ENCODE measurements at regions not wholly inside any gene's neighbourhood (a gene's known extent, or its start where the extent isn't known, plus 50 kb on each side); places are given as distances from the start of the nearest gene placed in this dataset.

GRCh38 chr10:89093728-89094127 lies 103.1 kb downstream of the FAS start:
- DNase-seq, result no peak

DNA sequence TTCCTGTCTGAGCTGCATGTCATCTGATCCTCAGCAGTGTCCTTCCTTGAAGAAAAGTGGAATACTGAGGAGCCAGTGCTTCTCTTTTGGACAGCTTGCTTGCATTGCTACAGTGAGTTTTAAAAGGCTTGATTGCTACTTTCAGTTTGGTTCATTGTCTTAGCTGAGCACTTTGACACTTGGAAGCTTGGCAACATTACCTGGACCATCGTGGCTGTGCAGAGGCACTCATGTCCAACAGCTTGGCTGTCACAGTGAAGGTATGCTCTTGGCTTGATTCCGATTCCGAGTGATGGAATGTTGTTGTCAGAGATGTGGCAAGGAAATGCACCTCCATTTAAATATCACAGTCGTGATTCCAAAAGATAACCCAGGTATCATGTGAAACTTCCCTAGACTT lies 102.4 kb downstream of the FAS start:
- no peak for DNase-seq

DNA sequence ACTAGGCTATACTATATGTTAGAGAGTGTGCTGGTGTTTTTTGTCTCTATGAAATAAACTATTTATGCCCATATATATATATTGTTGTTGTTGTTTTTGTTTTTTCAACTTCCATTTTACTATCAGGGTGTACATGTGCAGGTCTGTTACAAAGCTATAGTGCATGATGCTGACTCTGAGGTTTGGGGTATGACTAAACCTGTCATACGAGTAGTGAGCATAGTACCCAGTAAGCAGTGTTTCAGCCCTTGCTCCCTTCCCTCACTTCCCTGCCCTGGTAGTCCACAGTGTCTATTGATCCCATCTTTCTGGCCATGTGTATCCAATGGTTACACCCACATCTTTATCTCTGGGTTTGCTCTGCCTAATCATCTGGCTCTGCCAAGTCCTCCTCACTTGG lies 101.8 kb downstream of the FAS start:
- DNase-seq, result no peak

GRCh38 chr10:89091496-89091895 lies 100.9 kb downstream of the FAS start:
- DNase-seq, result no peak

DNA sequence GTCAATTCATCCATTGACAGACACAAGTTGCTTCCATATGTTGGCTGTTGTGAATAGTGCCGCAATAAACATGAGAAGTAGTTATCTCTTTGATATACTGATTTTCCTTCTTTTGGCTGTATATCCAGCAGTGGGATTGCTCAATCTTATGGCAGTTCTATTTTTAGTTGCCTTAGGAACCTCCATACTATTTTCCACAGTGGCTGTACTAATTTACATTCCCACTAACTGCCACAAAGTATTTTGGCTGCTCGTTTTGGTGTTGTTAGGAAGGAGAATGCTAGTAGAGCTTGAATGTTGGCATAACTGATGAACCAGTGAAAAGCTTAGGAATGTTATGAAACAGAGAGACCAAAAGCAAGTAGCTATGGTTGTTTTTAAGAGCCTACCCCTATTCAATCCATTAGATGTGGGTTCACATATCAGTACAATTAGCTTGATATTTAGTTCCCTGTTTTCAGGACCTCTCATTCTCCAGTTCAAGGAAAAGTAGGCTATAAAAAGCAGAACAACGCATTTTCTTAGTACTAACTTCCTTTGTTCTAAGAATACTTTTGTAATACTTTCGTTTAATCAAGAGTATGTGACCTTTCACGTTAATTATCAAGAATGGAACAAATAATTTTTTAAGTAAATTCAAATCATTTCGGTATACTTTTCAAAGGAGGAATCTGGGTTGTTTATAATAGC lies 100.3 kb downstream of the FAS start:
- DNase-seq, result no peak

DNA sequence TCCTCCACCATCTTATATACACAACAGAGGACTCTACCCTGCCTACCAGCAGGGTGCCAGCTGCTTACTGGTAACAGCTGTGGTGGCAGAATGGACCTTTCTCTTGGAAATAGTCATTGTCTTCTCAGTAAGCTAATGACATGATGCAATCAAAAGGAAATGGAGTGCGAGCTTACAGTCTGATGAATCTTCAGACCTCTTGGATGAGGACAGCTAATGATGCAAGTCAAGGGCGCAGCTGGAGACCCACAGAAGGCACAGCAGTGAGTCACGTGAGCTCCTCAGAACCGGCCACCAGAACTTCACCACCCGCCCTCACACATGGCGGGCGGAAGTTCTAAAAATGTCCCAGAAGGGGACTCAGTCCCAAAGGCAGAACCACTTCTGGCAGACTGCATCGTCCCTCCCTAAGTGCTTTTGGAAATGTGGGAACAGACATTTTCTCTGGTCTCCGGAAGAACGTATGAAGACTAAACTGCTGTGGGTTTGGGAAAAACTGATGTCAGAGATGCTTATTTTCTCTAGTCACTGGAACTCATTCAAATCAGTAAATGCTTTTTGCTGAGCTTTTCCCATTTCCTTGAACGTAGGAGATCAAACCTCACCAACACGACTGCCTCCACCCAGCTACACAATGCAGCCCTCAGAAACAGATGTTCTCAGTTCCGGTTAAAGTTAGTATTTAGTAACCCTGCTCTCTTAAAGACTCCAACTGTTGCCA lies 96.4 kb downstream of the FAS start:
- DNase-seq, result peak; percentile 8

DNA sequence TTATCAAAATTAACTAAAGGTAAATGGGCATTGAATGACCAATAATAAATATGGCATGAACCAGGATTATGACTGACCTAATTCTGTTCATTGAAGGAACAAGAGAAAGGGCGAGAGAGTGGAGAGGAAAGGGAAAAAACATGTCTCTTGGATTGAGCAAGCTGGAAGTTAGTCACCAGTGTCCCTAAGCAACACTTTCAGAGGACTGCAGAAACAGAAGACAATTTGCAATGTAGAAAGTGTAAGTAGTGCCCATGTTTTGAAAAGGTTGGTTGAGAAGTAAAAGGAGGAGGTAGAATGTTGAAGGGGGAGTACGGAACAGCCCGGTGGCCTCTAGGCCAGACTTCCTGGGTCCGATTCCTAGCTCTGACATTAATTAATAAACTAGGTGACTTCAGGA lies 94.6 kb downstream of the FAS start:
- no peak for DNase-seq

- DNase-seq, result no peak
Measured at GRCh38 chr10:89082086-89082485, 91.5 kb downstream of the FAS start.

- no peak for DNase-seq
Measured at GRCh38 chr10:89080660-89081059, 90.1 kb downstream of the FAS start.

GRCh38 chr10:89079961-89080360 lies 89.4 kb downstream of the FAS start:
- no peak for DNase-seq

DNA sequence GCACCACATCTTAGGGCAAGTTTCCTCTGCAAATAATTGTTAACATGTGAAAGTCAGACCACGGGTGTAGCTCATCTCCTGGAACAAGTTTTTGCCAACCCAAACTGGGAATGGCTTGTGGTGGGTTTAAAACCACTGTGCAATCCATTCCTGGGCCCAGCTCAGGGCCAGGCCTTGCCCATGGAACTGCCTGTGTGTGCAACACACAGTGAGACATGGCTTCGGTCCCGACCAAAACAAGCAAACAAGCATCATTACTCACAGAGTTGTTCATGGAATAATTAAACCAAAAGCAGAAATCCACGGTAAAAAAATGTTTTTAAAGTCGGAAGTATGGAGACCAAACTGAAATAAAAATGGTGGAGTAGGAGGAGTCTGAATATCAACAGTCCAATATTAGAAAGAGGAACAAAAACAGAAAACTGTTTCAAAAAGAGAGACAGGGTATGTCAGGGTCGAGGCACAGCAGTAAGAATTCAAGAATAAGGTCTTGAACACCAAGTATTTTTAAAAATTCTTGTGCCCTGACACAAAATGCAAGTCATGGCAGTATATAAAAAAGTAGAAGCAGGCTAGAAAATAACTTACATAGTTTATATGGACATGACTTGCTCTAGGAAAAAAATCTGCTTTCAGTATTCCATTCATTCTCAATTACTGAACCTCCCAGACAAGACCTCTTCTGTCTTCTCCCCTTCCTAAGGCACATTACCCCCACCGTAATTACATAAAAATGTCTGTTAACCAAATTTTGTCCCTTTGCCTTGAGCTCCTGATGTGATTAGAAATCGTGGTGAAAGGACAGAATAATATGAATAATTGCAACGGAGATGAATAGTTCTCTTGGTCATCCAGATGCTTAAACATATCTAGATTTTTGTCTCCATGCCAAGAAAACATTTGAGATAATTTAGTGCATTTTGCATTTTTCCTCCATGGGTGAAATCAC lies 88.4 kb downstream of the FAS start:
- no peak for DNase-seq

GRCh38 chr10:89076120-89076519 lies 85.5 kb downstream of the FAS start:
- no peak for DNase-seq

DNA sequence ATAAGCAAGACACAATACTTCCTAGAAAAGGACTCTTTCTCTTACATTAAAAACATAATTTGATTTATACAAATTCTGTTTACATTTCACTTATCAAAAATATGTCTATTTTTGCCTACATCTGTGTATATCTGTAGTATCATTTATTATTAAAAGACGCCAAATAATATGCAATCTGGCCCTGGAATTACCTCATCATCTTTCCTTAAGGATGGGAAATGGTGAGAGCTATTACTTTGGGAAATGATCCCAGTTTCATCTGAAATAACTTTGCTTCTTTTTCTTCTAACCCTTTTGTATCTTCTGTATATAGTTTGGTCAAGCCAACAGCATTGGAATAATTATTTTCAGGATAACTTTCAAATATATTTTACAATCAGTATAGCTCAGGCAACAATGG lies 85.0 kb downstream of the FAS start:
- no peak for DNase-seq

DNA sequence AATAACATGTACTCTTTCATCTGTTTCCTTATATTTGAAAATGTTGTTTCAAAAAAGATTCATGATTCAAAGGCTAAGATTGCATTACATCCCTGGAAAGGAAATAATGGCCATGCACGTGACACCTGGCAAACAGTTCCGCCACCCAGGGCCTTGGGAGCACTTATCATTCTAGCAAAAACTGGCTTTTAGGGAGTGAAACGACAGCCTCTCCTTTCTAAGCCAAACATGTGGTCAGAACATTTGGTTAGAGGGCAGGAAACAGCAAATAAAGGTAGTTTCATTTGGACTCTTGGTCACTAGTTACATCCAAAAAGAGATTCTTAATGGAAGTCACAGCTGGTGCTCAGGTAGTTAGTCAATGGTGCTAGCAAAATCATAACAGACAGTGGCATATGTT lies 83.5 kb downstream of the FAS start:
- no peak for DNase-seq

DNA sequence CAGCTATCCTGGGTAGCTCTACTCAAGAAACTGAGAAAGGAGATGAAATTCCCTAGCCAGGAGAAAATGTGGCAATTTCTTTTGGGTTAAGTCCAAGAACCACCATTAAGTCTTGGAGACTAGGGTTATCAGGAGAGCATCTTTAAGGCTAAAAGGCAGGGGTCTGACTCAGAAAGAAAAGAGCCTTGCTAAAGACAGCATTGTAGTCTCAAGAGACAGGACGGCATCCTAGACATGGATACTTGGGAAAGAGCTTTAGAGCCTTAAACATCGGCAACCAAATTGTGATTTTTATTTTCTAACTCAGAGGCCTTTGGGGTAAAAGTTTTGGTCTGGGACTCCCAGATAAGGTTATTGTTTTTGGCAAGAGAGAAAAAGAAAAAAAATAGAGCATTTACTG lies 83.1 kb downstream of the FAS start:
- no peak for DNase-seq

- DNase-seq, result no peak
Measured at GRCh38 chr10:89069589-89069988, 79.0 kb downstream of the FAS start.

Measured in CD4-positive, alpha-beta T cell treated with Interleukin-4 for 4 hours (primary cell).